ENCODE measurements at regions not wholly inside any gene's neighbourhood (a gene's known extent, or its start where the extent isn't known, plus 50 kb on each side); places are given as distances from the start of the nearest gene placed in this dataset.

DNA sequence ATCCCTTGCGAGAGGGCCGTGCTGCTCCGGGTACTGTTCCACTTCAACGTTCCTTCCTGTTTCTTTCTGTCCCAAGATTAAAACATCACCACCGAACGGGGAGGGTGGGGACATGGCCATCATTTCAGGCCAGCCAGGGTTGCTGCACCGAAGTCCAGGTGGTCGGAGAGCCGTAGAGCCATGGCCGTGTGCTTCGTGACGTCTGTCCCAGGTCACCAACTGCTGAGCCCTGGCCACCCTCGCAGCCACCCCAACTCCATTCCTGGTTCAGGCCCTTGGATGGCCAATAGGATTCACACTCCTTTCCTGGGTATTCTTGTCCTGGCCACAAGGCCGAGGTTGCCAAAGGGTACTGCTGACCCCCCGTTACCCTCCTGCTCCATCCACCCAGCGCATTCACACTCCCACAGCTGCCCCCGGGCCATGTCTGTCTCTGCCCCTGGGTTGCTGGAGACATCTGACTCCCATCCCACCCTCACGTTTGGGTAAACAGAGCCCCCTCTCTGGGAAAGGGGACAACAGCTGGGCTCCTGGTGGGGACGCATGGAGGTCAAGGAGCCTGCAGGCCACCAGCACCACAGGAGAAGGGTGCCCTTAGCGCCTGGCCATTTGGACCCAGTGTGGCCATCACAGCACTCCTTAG, 103.2 kb downstream of the HMX1 start:
- no peak for DNase-seq
- Mint-ChIP-seq H3K4me3 (ENCODE audit: low read depth, unreplicated experiment) (no peak overlapping the region), H3K36me3 (ENCODE audit: insufficient read depth, unreplicated experiment) (no peaks in the 10 kb centered on the region), H3K27me3 (ENCODE audit: unreplicated experiment) (no peaks in the 10 kb centered on the region), H3K4me1 (ENCODE audit: low read depth, unreplicated experiment) (no peaks in the 10 kb centered on the region), H3K9me3 (ENCODE audit: low read depth, unreplicated experiment) (peaks cover 2% of the 10 kb centered on the region), H3K27ac (ENCODE audit: unreplicated experiment) (no peak overlapping the region)
- TF ChIP-seq CTCF (IDR thresholded peaks at IDR 0.05; ENCODE audit: unreplicated experiment) = no peak
- BruUV-seq (replicated peaks) = no TSS peak
- intact Hi-C loops (cut with micrococcal nuclease; ENCODE audit: unreplicated experiment) = no loop called here
- CTCF ChIA-PET = no interaction called here

DNA sequence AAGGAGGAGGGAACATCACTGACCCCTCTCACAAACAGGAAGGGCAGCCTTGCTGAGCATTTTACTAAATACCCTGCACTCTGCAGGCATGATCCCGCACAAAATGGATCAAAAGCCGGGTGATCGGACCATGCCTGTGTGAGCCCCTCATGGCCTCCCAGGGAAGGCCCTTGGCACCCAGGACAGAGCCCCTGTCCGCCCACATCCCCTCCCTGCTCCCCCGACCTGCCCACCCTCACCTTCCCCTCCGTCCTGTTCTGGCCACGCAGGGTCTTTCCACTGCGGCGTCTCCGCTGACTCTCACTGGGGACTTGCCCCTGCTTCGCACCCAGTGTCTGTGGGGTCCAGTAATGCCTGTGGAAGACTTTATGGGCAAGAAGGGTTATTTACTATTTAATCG, 105.0 kb downstream of the HMX1 start:
- DNase-seq = no peak
- CTCF ChIA-PET = no interaction called here
- H3K9me3 Mint-ChIP-seq (ENCODE audit: low read depth, unreplicated experiment) = peaks cover 2% of the 10 kb centered on the region
- H3K27ac Mint-ChIP-seq (ENCODE audit: unreplicated experiment) = no peak overlapping the region
- intact Hi-C loops (cut with micrococcal nuclease; ENCODE audit: unreplicated experiment) = no loop called here
- no peak overlapping the region for H3K4me3 Mint-ChIP-seq (ENCODE audit: low read depth, unreplicated experiment)
- H3K27me3 Mint-ChIP-seq (ENCODE audit: unreplicated experiment) = no peaks in the 10 kb centered on the region
- TF ChIP-seq CTCF (IDR thresholded peaks at IDR 0.05; ENCODE audit: unreplicated experiment) = no peak
- H3K4me1 Mint-ChIP-seq (ENCODE audit: low read depth, unreplicated experiment) = no peaks in the 10 kb centered on the region
- BruUV-seq (replicated peaks) = no TSS peak
- no peaks in the 10 kb centered on the region for H3K36me3 Mint-ChIP-seq (ENCODE audit: insufficient read depth, unreplicated experiment)

DNA sequence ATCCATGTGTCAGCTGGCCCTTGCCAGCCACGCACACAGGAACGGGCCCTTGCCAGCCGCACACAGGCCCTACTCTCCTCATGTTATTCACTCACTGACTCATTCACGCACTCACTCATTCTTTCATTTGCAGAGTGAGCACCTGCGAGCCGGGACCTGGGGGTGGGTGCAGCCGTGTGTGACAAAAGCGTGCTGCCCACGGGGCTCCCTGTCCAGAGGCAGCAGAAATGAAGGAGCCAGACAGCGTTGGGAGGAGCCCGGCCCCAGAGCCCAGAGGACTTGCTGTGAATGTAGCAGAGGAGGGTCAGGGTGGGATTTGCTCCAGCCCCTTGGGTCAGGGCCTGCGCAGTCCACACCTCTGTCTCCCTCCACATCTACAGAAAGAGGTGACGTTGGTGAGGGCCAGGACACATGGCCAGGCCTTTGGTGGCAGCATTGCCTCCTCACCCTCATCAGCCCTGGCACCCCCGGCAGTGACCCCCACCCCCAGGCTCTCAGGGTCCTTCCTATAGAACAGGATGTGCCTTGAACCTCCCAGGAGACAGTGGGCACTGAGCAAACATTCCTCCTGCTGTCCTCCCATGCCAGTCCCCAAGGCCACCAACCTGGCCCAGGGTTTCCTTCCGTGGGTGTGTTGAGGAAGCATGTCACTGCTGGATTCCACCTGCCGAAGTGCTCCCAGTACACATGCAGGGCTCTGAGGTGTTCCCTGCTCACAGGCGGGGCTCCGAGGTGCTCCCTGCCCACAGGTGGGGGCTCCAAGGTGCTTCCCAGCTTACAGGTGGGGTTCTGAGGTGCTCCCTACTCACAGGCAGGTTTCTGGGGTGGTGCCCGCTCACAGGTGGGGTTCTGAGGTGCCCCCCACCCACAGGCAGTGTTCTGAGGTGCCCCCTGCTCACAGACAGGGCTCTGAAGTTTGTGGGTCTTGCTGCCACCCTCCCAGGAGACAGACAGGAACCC, 105.7 kb downstream of the HMX1 start:
- no TSS peak for BruUV-seq (replicated peaks)
- CTCF ChIA-PET = no interaction called here
- no peak for DNase-seq
- Mint-ChIP-seq H3K27ac (ENCODE audit: unreplicated experiment) (no peak overlapping the region), H3K27me3 (ENCODE audit: unreplicated experiment) (no peaks in the 10 kb centered on the region), H3K9me3 (ENCODE audit: low read depth, unreplicated experiment) (peaks cover 2% of the 10 kb centered on the region), H3K4me3 (ENCODE audit: low read depth, unreplicated experiment) (no peak overlapping the region), H3K36me3 (ENCODE audit: insufficient read depth, unreplicated experiment) (no peaks in the 10 kb centered on the region), H3K4me1 (ENCODE audit: low read depth, unreplicated experiment) (no peaks in the 10 kb centered on the region)
- intact Hi-C loops (cut with micrococcal nuclease; ENCODE audit: unreplicated experiment) = no loop called here
- TF ChIP-seq CTCF (IDR thresholded peaks at IDR 0.05; ENCODE audit: unreplicated experiment) = no peak

- DNase-seq = no peak
- Mint-ChIP-seq H3K36me3 (ENCODE audit: insufficient read depth, unreplicated experiment) (no peaks in the 10 kb centered on the region), H3K27ac (ENCODE audit: unreplicated experiment) (no peak overlapping the region), H3K4me3 (ENCODE audit: low read depth, unreplicated experiment) (no peak overlapping the region), H3K9me3 (ENCODE audit: low read depth, unreplicated experiment) (peaks cover 2% of the 10 kb centered on the region), H3K4me1 (ENCODE audit: low read depth, unreplicated experiment) (no peaks in the 10 kb centered on the region), H3K27me3 (ENCODE audit: unreplicated experiment) (no peaks in the 10 kb centered on the region)
- no TSS peak for BruUV-seq (replicated peaks)
- no peak for TF ChIP-seq CTCF (IDR thresholded peaks at IDR 0.05; ENCODE audit: unreplicated experiment)
- CTCF ChIA-PET = no interaction called here
- intact Hi-C loops (cut with micrococcal nuclease; ENCODE audit: unreplicated experiment) = no loop called here
These were observed 106.6 kb downstream of the HMX1 start for GRCh38 chr4:8765084-8765483.
